GM13977 (cell line): ENCODE measurements at regions not wholly inside any gene's neighbourhood (a gene's known extent, or its start where the extent isn't known, plus 50 kb on each side); places are given as distances from the start of the nearest gene placed in this dataset.

Experiments used
- DNase-seq: peaks from one replicate; pipeline ENCODE4 v3.0.0; 2012; ENCODE audit warnings: low spot score
- CTCF ChIP-seq: IDR thresholded peaks from 2 replicates; pipeline ENCODE4 v1.5.1; 2012; ENCODE audit warnings: mild to moderate bottlenecking, control low read depth; ENCODE audit not compliant: insufficient read depth; ENCODE audit errors: extremely low read depth, missing control alignments
- in situ Hi-C: fragments of 300-500 bp; cut with MboI; formaldehyde crosslinking; loops from one replicate; pipeline ENCODE4 v1.12.0; 2022; ENCODE audit warnings: low sequenced_read_pairs, low pct_unique_long_range_greater_than_20kb, mixed read lengths, inconsistent platforms; ENCODE audit not compliant: unreplicated experiment

DNA sequence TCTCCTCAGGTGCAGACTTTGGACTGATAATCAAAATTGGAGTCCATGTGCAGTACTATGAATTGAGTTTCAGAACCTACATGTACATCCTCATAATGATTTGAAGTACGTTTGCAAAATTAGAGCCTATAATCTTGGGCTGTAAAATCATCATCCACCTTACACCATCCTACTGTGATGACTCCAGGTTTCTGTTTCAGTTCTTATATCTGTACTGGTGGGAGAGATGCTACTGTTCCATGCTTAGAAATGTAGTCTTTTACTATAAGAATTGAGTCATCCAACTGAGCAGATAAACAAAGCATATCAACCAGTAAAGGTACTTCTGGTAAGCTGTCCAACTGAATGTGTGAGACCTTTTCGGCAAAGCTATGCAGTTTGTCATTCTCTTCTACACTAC is 586.3 kb upstream of the FAM174A start:
- in situ Hi-C loops, result no loop called here
- DNase-seq, result no peak
- TF ChIP-seq CTCF, result no peak

DNA sequence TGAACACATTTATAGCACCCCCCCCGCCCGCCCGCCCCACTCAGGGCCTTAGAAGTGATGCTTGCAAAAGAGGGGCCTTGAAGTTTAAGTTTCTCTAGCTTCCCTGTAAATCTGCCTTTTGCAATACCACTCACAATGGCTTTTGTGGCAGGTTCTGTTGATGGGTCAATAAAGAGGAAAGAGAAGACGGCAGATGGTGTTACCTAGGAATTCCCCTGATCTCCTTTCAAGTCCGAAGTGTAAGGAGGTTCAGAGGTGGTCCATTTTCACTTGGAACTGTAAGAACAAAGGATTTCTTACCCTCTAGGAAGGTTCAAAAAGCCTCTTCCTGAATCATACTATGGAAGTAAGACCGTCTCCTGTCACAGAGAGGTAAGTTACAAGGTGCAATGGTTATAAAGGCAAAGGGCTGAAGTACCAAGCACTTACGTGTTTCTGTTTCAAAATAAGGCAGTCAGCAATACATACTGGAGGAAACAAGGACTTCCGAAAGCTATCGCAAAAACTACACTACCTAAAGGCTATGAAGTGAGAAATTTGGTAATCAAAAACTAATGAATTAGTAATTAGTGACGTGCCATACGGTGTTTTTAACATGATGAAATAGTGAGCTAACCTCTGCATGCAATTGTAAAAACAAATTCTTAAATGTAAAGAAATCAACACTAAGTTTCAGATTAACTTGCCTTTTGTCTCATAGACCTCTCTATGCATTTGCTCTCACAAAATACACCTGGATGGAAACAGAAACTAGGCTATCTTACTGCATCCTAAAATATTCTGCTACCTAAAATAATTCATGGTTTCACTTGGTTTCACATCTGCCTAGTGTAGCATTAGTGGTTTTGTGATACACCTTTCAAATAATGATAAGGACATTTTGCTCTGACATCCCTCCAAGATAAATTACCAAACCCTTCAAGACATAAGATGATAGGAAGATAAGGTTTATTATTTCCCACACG is 589.4 kb upstream of the FAM174A start:
- TF ChIP-seq CTCF, result no peak
- DNase-seq, result no peak
- in situ Hi-C loops, result no loop called here

- no peak for TF ChIP-seq CTCF
- in situ Hi-C loops, result no loop called here
- DNase-seq, result no peak
Observed at GRCh38 chr5:99940540-99940939, 594.6 kb upstream of the FAM174A start.

DNA sequence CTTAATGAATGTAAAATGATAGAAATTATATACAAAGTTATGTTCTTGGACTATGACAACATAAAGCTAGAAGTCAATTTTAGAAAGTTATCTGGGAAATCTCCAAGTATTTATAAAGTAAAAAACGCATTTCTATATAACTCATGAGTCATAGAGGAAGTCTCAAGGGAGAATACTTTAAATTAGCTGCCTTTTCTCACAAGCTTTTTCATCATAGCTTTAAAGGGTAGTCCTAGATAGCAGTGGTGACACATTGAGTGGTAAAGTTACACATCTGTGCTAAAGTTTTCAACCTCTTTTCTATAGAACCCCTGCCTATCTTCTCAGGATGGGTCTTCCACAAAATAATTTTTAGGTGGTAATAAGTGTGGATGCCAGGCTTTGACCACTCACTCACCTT is 598.3 kb upstream of the FAM174A start:
- TF ChIP-seq CTCF, result no peak
- in situ Hi-C loops, result no loop called here
- DNase-seq, result no peak

GRCh38 chr5:99929806-99930135 is 605.4 kb upstream of the FAM174A start:
- in situ Hi-C loops, result no loop called here
- no peak for TF ChIP-seq CTCF
- DNase-seq, result no peak

- no peak for TF ChIP-seq CTCF
- in situ Hi-C loops, result no loop called here
- DNase-seq, result no peak
Observed at GRCh38 chr5:99929067-99929805, 605.9 kb upstream of the FAM174A start.
